KMS-11 (cell line): ENCODE measurements at regions not wholly inside any gene's neighbourhood (a gene's known extent, or its start where the extent isn't known, plus 50 kb on each side); places are given as distances from the start of the nearest gene placed in this dataset.
"Not testable (repeated sequence)": the region's sequence is repeated elsewhere in the genome, so short reads cannot be mapped to it uniquely, and the experiment has no call there.

Experiments used
- H2AFZ ChIP-seq: fragments of 200-600 bp; sonication (generic); 2 replicates; pipeline ENCODE4 v1.6.1; 2016; ENCODE audit warnings: antibody characterized with exemption, mixed run types, low read depth
- H3K27ac ChIP-seq: fragments of 200-600 bp; sonication (generic); 2 replicates; pipeline ENCODE4 v1.6.1; 2016; ENCODE audit warnings: mild to moderate bottlenecking, mixed run types
- H3K27me3 ChIP-seq: fragments of 200-600 bp; sonication (generic); 2 replicates; pipeline ENCODE4 v1.6.1; 2017; ENCODE audit warnings: mild to moderate bottlenecking, low read depth, mixed run types, moderate library complexity; ENCODE audit not compliant: insufficient read depth
- H3K36me3 ChIP-seq: fragments of 200-600 bp; sonication (generic); 2 replicates; pipeline ENCODE4 v1.6.1; 2017; ENCODE audit warnings: mild to moderate bottlenecking, mixed run types; ENCODE audit not compliant: insufficient read depth
- H3K4me1 ChIP-seq: fragments of 200-600 bp; sonication (generic); 2 replicates; pipeline ENCODE4 v1.6.1; 2016; ENCODE audit warnings: mild to moderate bottlenecking, low read depth, mixed run types; ENCODE audit not compliant: poor library complexity, severe bottlenecking
- H3K4me2 ChIP-seq: fragments of 200-600 bp; sonication (generic); 2 replicates; pipeline ENCODE4 v1.7.0; 2016; ENCODE audit warnings: mild to moderate bottlenecking, mixed run types
- H3K4me3 ChIP-seq: fragments of 200-600 bp; sonication (generic); IDR thresholded peaks from 2 replicates; pipeline ENCODE4 v1.6.1; 2017; ENCODE audit warnings: low read depth, low read length, mixed read lengths; ENCODE audit not compliant: insufficient read depth
- H3K79me2 ChIP-seq: fragments of 200-600 bp; sonication (generic); 2 replicates; pipeline ENCODE4 v1.6.1; 2016; ENCODE audit warnings: low read depth, mixed run types; ENCODE audit not compliant: insufficient read depth
- H3K9ac ChIP-seq: fragments of 200-600 bp; sonication (generic); 2 replicates; pipeline ENCODE4 v1.6.1; 2016; ENCODE audit warnings: mild to moderate bottlenecking, mixed run types
- H4K20me1 ChIP-seq: fragments of 200-600 bp; sonication (generic); 2 replicates; pipeline ENCODE4 v1.6.1; 2016; ENCODE audit warnings: mild to moderate bottlenecking, mixed run types; ENCODE audit not compliant: insufficient read depth
- CTCF ChIP-seq: fragments of 200-600 bp; sonication (generic); conservative IDR thresholded peaks from 2 replicates; pipeline ENCODE4 v1.6.1; 2017; ENCODE audit warnings: low read depth, mild to moderate bottlenecking, antibody characterized with exemption, low read length, moderate library complexity, mixed read lengths

GRCh38 chr15:60283936-60284335, 113.8 kb downstream of the ANXA2 start:
- Histone ChIP-seq H2AFZ (no peak overlapping the region), H3K79me2 (no peaks in the 10 kb centered on the region), H3K4me1 (no peaks in the 10 kb centered on the region), H3K4me2 (no peak overlapping the region), H3K27me3 (no peaks in the 10 kb centered on the region), H3K4me3 (no peak overlapping the region), H3K36me3 (no peaks in the 10 kb centered on the region), H3K9ac (no peak overlapping the region), H4K20me1 (no peaks in the 10 kb centered on the region), H3K27ac (no peak overlapping the region)
- TF ChIP-seq CTCF: no peak

- H2AFZ ChIP-seq, H3K4me1 ChIP-seq, H4K20me1 ChIP-seq, H3K4me3 ChIP-seq, H3K27ac ChIP-seq, H3K4me2 ChIP-seq, H3K27me3 ChIP-seq, H3K9ac ChIP-seq, H3K36me3 ChIP-seq, H3K79me2 ChIP-seq: not testable (repeated sequence)
These were observed 101.9 kb downstream of the ANXA2 start for GRCh38 chr15:60295901-60296300.

- Histone ChIP-seq H3K4me1 (no peaks in the 10 kb centered on the region), H3K9ac (no peak overlapping the region), H3K4me3 (no peak overlapping the region), H3K27me3 (no peaks in the 10 kb centered on the region), H4K20me1 (no peaks in the 10 kb centered on the region), H3K27ac (no peak overlapping the region), H3K79me2 (no peaks in the 10 kb centered on the region), H3K4me2 (no peak overlapping the region), H2AFZ (no peak overlapping the region), H3K36me3 (no peaks in the 10 kb centered on the region)
- TF ChIP-seq CTCF: no peak
These were observed 100.7 kb downstream of the ANXA2 start for GRCh38 chr15:60297047-60297446.
